AG08396 (cell line): ENCODE measurements at regions not wholly inside any gene's neighbourhood (a gene's known extent, or its start where the extent isn't known, plus 50 kb on each side); places are given as distances from the start of the nearest gene placed in this dataset.
"Not testable (repeated sequence)": the region's sequence is repeated elsewhere in the genome, so short reads cannot be mapped to it uniquely, and the experiment has no call there.

Source experiments
- DNase-seq: peaks from one replicate; pipeline ENCODE4 v3.0.0; 2012; ENCODE audit warnings: low spot score, mixed read lengths

DNA sequence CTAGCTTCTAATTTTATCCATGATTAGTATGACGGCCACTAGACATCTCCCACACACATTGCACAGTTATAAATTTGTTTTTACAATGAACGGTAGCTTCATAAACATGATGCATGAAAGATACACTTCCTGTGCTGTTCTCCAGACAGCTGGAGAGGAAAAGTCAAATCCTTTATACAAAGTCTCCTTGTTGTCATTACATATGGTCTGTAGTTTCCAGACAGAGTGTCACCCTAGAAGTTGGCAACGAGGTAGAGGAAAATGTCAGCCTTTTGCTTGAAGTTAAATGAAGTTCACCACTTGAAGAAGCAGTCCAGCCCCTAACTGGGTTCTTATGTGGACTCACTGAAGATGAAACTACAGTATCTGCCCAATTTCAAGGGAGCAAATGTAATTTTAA, 253.0 kb upstream of the P2RY1 start:
- no peak for DNase-seq

DNA sequence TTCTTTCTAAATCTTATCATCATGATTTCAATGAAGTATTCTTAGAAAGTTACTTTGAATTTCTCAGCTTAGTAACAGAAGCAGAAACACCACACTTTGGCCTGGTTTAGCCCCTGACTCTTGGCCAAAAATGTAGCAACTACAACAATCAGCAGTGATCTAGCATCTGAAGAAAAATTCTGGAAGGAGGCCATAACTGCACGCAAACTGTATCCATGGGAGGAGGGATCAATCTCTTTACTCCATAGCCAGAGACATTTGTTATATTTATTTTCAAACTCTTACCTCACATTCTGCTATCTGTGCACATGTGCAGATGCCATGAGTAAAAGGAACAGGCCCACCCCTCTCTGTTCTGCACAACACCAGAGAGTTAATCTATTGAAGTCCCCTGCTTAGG, 251.0 kb upstream of the P2RY1 start:
- no peak for DNase-seq

DNA sequence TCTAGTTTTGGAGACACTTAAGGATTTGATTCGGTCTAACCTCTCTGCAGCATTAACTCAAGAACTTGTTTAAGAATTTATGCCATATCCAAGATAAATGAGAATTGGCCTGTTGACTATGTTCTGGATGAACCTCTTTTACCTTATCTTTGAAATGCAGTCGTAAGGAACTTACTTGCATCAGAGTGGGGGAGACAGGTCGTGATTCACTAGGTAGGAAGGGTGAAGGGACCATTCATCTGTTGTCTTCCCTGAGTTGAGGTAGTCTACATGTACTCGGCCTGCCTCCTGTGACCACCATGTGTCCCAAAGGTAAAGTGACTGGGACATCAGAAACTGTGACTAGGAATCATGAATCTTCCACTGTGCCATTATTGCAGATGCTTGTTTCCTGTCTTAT, 248.0 kb upstream of the P2RY1 start:
- no peak for DNase-seq

DNA sequence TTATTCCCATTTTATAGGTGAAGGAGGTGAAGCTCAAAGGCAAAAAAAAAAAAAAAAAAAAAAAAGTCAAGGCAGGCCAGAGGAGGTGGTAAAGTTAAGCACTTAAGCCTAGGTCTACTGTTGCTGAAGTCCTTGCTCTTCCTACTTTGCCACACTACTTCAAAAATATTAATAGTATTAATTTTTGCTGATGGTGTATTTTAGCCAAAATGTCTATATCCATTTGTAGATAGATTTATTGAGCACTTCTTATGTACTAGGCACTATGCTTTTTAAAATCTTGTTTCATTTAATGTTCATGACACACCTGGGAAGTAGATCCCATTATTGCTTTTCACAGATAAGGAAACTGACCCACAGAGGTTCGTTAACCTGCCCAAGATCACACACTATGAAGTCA, 247.1 kb upstream of the P2RY1 start:
- no peak for DNase-seq

DNA sequence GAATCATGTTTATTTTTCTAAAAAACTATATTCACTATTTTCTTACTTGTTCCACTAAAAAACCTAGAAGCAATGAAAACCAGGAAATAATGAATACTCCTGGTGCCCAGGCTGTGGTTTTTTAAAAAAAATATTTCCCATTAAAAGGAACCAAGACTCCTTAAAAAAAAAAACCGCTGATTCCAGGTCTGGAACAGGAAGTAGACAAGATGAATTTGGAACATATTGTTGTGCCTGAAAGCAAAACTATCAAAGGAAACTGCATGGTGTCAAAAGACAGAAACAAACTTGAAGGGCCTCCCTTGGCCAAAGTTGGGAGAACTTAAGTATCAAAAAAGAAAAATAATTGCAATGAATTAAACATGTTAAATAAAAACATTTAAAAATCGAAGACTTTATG, 245.3 kb upstream of the P2RY1 start:
- no peak for DNase-seq

DNA sequence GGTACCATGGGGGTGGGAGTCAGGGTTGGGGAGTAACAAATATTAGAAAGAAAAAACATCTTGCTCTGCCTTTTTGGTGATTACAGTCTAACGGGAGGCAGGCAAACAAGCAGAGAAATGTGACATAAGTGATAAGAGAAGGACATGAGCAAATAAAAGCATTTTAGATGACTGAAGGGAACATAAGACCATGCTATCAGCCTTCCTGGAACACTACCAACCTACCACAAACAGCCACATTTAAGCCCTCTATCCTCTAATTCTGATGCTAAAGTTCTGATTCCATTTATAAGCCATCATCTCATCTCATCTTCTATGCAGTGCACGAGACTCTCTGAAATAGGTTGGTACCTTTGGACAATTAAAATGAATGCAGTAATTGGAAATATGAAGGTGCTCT, 243.4 kb upstream of the P2RY1 start:
- DNase-seq, result no peak

DNA sequence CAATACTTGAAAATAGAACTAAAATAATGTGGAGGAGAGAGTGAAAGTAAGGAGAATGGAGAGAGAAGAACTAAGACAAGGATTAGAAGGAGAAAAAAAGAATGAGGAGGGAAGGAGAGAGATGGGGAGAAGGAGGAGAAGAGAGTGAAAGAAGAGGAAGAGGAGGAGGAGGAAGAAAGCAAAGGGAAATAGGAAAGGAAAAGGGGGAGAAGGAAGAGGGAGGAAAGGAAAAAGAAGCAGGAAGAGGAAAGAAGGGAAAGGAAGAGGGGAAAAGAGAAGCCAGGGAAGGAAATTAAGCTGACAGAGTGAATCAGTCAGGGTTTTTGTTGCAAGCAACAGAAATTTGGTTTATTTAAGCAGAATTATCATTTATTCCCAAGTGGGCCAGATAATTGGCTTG, 241.7 kb upstream of the P2RY1 start:
- DNase-seq, result no peak

DNA sequence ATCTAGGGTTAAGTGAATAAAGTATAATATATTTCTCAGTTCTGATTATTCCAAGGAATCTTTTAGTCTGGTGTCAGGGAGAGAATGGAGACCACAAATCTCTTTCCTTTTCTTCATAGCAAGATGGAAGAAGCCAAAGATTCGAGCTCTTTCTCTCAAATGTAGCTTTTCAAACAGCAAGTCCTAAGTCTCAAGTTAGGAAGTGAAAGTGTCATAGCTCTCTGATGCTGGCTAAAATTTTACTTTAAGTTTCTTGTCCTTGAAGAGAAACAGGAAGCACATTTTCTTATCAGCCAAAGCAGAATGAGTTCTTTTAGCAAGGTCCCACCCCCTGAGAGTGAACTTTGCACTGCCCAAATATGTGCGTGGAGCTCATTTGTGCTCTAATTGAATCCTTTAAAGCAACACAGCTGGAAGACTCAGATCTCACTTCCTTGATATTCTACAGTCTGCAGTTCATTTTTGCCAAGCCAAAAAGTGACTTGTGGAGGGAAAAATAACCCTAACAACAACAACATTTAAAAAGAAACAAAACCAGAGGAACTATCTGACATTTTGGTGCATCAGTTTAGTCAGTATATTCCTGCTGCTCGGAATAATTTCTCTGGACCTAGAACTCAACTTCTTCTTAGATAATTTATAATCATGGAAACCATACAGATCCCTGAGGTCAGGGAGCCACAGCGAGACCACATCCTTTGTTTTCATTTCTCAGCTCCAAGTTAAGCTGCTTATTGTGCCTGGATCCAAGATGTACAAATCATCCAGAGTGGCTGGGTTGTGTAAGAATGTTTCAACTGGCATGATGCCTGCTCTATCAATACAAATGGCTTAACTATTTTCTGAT, 238.7 kb upstream of the P2RY1 start:
- DNase-seq, result peak; percentile 18

DNA sequence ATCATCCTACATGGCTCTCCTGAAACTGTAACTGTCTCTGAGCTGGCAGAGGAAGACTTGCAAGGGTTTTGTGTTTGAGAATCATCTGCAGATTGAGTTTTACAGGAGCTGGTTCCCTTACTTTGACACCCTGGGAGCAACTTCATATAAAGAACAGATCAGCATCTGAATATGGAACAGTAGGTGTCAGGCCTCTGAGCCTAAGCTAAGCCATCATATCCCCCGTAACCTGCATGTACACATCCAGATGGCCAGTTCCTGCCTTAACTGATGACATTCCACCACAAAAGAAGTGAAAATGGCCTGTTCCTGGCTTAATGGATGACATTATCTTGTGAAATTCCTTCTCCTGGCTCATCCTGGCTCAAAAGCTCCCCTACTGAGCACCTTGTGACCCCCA, 238.1 kb upstream of the P2RY1 start:
- DNase-seq, result not testable (repeated sequence)

DNA sequence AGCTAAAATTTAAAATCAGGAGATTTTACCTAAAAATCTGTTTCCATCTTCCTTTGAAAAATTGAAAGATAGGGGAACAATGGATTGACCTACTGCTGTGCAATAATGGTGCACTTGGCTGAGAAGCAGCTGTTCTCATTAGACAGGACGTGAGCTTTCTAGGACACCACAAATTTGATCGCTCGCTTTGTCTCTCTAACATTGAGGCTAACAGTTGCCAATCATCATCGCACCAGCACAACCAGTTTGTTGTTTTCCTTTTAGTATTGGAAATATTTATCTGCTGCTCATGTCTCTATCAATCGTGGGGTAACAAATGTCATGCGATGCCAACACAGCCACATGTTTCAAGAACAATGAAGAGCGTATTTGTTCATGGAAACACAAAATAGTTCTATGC, 228.8 kb upstream of the P2RY1 start:
- no peak for DNase-seq

DNA sequence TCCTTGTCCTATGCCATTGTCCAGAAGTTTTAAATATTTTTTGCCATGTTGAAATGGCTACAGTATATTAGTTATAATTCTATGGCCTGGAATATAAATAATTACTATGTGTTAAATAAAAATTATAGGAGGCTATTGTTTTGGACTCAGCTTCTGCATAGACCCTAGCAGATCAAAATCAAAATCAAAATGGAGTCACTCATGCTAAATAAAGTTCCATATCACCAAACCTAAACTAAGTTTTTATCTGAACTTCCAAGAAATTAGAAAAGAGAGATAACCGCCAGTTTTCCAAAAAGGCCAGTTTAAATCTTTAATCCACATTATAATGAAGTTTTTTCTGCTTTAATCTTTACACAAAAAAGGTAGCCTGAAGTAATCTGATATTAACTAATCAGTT, 227.8 kb upstream of the P2RY1 start:
- DNase-seq, result no peak

DNA sequence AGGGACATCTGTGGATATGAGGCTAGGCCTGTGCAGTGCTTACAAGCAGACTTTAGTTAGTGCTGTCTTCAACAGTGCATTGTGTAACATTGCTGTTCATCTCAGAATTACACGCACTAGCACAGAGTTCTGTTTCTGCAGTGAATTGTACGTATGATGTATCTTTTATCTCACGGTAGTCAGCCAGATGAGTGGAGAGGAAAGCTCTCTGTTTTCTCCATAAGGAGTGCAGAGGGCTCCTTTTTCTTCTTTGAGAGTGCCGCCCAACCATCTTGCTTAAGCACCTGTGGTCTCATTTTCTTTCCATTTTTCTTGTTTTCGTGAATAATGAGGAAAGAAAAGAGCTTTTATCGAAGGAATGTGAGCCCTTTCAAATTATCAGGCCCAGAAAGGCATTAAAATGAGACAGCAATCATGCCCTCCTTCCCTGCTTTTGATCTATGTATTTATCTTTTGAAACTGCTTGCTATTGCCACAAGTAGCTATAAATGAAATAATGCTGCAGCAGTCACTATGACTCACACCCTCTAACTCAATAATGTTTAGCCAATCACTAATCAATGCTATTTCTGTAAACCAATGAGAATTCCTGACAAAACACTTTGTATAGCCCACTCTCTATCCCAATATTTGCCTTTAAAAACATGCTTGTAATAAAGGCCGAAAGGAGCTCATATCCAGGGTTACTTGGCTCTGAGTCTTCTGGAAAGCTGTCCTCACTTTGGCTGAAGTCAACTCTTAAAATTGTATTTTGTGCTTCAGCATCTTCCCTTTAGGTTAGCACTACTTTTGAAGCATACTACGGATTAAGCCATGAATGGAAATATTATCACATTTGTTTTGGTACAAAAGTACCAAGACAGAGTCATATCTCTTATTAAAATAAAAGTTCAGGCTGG, 226.0 kb upstream of the P2RY1 start:
- no peak for DNase-seq

DNA sequence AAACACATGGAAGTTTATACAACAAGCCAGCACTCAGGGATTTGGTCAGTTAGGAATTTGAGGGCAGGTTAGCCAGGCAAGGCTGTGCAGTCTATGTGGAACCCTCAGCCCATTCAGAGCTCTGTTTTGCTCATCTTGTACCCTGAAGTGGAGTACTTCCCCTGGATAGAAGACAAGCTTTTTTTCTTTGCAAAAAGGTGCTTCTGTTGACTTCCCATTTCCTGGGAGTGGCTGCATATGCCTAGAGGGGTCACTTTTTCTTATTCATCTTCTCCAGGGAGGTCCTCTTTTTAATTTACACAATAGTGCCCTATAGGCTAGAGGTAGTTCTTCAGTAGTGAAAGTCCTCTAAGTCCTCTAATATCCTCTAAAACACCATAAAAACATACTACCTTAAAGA, 225.0 kb upstream of the P2RY1 start:
- DNase-seq, result no peak

DNA sequence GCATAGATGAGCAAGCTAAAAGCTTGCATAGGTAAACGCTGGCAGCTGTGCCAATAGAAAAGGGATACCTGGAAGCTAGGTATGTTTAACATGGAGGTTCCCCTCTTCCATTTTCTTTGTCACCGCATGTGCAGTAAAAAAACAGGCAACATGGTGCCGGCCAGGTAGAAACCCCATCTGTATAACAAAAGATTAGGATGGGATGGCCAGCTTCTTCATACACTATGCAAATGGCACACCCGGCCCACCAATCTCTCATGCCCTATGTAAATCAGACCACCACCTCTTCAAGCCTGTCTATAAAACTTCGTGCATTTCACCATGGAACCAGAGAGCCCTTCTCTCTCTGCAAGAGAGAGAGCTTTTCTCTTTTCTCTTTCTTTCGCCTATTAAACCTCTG, 224.3 kb upstream of the P2RY1 start:
- DNase-seq, result no peak

DNA sequence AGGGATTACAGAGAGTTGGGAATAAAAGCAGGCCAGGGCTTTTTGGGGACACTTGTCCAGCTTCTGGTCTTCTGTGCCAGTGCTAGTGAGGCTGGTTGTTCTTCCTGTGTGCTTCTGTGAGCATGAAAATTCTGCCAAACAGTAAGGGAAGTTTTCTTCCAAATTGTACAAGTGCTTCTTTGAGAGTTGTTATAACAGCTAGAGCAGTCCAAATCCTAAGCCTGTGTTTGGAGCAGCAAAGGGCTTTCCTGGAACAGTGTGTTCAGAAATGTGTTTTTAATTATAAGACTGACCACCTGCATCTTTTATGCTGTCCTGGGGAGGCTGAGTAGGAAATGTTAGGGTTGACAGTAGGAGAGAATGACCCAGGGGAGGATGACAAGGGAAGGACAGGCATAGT, 223.0 kb upstream of the P2RY1 start:
- no peak for DNase-seq

DNA sequence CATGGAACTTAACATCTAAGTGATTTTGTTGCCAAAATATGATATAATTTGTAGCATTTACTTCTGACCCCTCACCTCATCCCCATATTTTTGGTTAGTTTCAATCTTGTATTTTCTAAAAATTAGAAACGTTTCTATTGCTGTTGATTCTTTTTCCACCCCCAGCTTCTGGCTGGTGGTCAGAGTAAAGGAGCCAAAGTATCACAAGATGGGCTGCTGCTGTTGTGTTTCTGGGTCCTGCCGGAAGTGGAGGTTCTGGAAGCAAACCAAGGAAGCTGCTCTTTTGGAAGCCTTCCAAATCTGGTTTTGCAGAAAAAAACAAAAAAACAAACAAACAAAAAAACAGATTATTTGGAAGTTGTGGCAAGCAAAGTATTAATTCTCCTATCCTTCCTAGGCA, 221.1 kb upstream of the P2RY1 start:
- no peak for DNase-seq

DNA sequence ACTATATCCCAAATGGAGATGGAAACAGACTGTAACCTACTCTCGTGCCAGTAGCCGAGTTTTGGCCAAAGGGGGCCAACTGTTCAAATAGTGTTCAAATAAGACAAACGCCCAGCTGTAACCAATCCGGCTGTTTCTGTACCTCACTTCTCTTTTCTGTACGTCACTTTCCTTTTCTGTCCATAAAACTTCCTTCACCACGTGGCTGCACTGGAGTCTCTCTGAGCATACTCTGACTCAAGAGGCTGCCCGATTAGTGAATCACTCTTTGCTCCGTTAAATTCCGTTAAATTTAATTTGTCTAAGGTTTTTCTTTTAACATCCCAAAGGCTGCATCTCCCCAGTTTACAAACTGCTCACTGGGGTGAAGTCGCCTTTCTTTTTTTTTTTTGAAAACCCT, 219.2 kb upstream of the P2RY1 start:
- DNase-seq, result no peak

DNA sequence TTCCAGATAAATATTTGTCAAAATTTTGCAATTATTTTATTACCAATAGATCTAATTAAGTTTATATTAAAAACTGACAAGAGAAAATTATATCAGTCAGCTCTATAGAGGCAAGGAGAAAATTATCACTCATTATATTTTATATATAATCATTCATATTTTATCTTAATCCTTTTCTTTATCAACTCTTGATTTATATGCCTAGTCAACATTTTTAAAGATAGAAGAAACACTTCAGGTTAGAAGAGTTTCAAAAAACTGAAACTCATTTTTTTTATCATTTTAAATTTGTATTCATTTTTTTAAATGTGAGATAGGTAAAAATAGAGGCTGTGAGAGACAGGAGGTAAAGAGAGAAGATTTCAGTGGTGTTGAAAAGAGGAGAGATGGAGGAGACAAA, 217.3 kb upstream of the P2RY1 start:
- no peak for DNase-seq

DNA sequence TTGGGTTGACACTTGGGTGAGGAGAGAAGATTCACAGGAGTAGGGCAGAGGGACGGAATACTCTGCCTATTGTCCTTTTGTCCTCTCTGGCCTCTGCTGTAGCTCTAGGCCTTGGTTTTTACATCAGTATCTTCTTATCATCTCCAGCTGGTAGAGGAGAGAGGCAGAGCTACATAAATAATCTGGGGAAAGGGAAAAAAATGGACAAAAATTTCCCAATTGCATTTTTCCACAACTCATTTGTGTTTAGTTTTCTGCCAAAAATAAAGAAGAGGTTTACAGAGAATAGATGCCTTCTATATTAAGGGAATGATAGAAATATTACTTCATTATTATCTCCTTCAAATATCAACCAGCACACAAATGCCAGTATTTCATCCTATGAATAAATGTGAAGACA, 216.4 kb upstream of the P2RY1 start:
- DNase-seq, result no peak

DNA sequence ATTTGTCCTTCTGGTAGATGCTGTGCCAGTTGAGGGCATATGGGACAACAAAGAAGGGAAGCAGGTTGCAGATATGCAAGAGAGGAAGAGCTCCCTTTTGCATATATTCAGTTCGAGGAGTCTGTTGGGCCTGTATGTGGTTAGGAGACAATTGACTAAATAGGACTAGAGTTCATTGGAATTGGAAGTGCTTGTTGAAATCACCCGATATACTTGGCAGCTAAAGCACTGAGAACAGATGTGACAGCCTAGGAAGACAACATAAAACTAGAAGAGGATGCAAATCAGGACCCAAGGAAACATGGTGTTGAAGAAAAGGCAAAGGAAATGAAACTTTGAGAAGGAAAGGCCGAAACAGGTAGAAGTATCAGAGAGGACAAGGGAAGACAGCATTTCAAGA, 215.2 kb upstream of the P2RY1 start:
- DNase-seq, result no peak

DNA sequence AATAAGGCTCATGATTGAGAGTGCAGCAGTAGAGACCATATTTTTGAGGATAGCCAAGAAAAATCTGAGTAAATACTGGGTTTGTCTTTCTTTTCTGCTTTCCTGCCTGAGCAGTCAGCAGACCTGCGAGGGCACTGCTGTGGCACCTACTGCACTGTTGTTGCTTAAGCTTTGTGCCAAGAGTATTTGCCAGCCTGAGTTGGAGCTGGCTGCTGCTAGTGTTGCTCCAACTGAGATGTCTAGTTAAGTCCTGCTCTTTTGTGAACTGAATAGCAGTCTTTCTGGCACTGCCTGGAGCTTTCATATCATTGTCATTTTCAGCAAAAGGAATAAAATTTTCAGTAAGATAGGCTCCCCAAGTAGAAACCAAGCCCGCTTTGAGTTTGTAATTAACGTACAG, 214.5 kb upstream of the P2RY1 start:
- no peak for DNase-seq

DNA sequence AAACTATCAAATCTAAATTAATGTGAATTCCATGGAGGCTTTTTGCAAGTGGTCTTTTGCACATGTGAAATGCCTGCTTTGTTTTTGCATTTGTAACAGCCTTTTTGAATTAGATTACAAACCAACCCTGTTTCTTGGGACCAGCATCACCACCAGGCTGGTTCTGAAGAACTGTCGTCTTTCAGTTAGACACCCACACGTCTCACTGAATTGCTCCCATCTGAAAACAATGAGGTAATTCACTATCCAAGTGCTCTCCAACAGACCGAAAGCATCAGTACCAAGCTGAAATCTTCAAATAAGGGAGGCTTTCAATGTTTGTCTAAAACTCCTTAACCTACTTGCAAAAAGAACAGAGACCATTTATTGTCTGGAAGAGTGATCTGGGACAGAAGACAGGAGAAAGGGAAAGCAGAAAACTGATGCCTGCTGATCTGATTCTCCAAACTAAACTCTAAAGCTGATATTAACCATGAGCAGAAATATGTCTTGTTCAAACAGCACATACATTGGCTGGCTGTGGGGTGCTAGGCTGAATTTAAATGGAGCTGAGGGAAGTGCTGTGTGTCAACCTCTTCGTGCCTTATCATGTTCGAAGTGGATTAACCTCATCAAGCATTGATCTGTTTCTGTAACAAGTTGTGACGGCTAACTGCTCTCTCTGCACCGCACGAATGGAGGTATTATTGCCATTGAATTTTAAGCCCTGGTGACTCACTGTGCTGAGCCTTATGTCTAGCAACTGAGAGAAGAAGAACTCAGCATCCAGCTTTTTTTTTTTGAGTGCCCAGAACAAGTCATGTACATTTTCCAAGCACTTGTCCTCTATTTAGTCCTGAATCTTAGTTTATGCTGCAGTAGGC, 213.7 kb upstream of the P2RY1 start:
- no peak for DNase-seq
